Thyroid gland (tissue), 4 donors: ENCODE measurements at regions not wholly inside any gene's neighbourhood (a gene's known extent, or its start where the extent isn't known, plus 50 kb on each side); places are given as distances from the start of the nearest gene placed in this dataset.

Source experiments
- CTCF ChIP-seq, 6 experiments: fragments of 200-600 bp in 3 of 6; fragments of 450-650 bp in 3 of 6; sonication (generic) in 3 of 6; IDR thresholded peaks; one replicate each; pipeline ENCODE4 v1.5.1; 2016 to 2019; ENCODE audit warnings: antibody characterized with exemption in 6 of 6, mild to moderate bottlenecking in 2 of 6, inconsistent platforms in 1 of 6, moderate library complexity in 1 of 6
- POLR2A ChIP-seq, 2 donors: fragments of 450-650 bp; IDR thresholded peaks; one replicate each; pipeline ENCODE4 v1.6.1; 2017; ENCODE audit warnings: antibody characterized with exemption in 2 of 2, mild to moderate bottlenecking in 2 of 2, moderate library complexity in 1 of 2

GRCh38 chr11:31912808-31913207, 101.7 kb upstream of the PAX6 start:
- TF ChIP-seq CTCF (IDR thresholded peaks at IDR 0.05) (no peak), POLR2A (IDR thresholded peaks at IDR 0.05) (no peak)
